Gastroesophageal sphincter (tissue), 4 donors: ENCODE measurements at regions not wholly inside any gene's neighbourhood (a gene's known extent, or its start where the extent isn't known, plus 50 kb on each side); places are given as distances from the start of the nearest gene placed in this dataset.
"Not testable (repeated sequence)": the region's sequence is repeated elsewhere in the genome, so short reads cannot be mapped to it uniquely, and the experiment has no call there.

Experiments used
- ATAC-seq: fragments of 150-250 bp; one replicate; pipeline ENCODE4 v1.9.1; 2016; ENCODE audit warnings: mild to moderate bottlenecking, moderate library complexity
- H3K27ac ChIP-seq, 4 donors: fragments of 200-600 bp; sonication (generic) in 3 of 4; 1 replicate in 3 of 4; 2 replicates in 1 of 4; pipeline ENCODE4 v1.5.1; 2016 to 2019
- H3K27me3 ChIP-seq: fragments of 200-600 bp; sonication (generic); one replicate; pipeline ENCODE4 v1.5.1; 2019
- H3K36me3 ChIP-seq, 2 donors: fragments of 200-600 bp; sonication (generic); one replicate each; pipeline ENCODE4 v1.5.1; 2019; ENCODE audit warnings: control low read depth in 1 of 2
- H3K4me1 ChIP-seq, 3 donors: fragments of 200-600 bp; sonication (generic); 1 replicate in 2 of 3; 2 replicates in 1 of 3; pipeline ENCODE4 v1.5.1; 2016 to 2019; ENCODE audit warnings: control low read depth in 2 of 3
- H3K4me3 ChIP-seq, 2 donors: fragments of 200-600 bp; sonication (generic); one replicate each; pipeline ENCODE4 v1.5.1; 2019; ENCODE audit warnings: mild to moderate bottlenecking in 1 of 2, moderate library complexity in 1 of 2
- H3K9me3 ChIP-seq, 3 donors: fragments of 200-600 bp; sonication (generic); one replicate each; pipeline ENCODE4 v1.5.1; 2017 to 2019; ENCODE audit warnings: control low read depth in 2 of 3
- EP300 ChIP-seq: sonication (generic); formaldehyde crosslinking; IDR thresholded peaks from one replicate; pipeline ENCODE4 v1.6.1; 2017; ENCODE audit warnings: antibody characterized with exemption, mild to moderate bottlenecking
- POLR2A ChIP-seq, 2 donors: fragments of 450-650 bp; IDR thresholded peaks; one replicate each; pipeline ENCODE4 v1.6.1; 2017; ENCODE audit warnings: antibody characterized with exemption in 2 of 2, mild to moderate bottlenecking in 2 of 2, moderate library complexity in 1 of 2
- POLR2AphosphoS5 ChIP-seq: sonication (generic); formaldehyde crosslinking; IDR thresholded peaks from one replicate; pipeline ENCODE4 v1.6.1; 2017; ENCODE audit warnings: antibody characterized with exemption
- WGBS, 2 donors: methylation state at CpG; one replicate each; pipeline ENCODE4 v1.1.5; 2018; ENCODE audit warnings: low coverage in 1 of 2; 5-methylcytosine and 5-hydroxymethylcytosine counted together
- TF ChIP-seq, protein P1 (sequence below), 4 experiments: fragments of 200-600 bp in 2 of 4; fragments of 450-650 bp in 2 of 4; sonication (generic) in 1 of 4; IDR thresholded peaks; one replicate each; pipeline ENCODE4 v1.5.1; 2017 to 2019; ENCODE audit warnings: antibody characterized with exemption in 4 of 4, mild to moderate bottlenecking in 2 of 4, moderate library complexity in 2 of 4

DNA sequence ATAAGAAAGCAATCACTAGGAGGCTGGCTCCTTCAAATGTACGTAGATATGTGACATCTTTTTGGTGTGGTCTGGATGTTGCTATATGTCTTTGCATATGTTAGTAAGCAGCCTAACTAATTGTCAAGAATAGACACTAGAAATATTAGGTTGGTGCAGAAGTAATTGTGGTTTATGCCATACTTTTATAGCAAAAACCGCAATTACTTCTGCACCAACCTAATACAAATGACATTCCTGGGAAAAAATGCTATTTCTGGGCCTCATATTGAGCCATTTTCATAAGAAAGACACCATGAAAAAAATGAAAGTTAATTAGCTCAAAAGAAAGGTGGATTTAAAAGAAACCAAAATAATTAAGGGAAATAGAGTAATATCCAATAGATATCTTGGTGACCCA lies 555.8 kb downstream of the ZNF385D start:
- TF ChIP-seq POLR2AphosphoS5 = no peak
- no peak for TF ChIP-seq POLR2A (IDR thresholded peaks at IDR 0.05)
- TF ChIP-seq, protein P1, sequence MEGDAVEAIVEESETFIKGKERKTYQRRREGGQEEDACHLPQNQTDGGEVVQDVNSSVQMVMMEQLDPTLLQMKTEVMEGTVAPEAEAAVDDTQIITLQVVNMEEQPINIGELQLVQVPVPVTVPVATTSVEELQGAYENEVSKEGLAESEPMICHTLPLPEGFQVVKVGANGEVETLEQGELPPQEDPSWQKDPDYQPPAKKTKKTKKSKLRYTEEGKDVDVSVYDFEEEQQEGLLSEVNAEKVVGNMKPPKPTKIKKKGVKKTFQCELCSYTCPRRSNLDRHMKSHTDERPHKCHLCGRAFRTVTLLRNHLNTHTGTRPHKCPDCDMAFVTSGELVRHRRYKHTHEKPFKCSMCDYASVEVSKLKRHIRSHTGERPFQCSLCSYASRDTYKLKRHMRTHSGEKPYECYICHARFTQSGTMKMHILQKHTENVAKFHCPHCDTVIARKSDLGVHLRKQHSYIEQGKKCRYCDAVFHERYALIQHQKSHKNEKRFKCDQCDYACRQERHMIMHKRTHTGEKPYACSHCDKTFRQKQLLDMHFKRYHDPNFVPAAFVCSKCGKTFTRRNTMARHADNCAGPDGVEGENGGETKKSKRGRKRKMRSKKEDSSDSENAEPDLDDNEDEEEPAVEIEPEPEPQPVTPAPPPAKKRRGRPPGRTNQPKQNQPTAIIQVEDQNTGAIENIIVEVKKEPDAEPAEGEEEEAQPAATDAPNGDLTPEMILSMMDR (IDR thresholded peaks at IDR 0.05) = no peak
- TF ChIP-seq EP300 = no peak
- Histone ChIP-seq H3K27ac (no peak overlapping the region), H3K27me3 (no peaks in the 10 kb centered on the region), H3K4me3 (no peak overlapping the region), H3K36me3 (no peaks in the 10 kb centered on the region), H3K4me1 (no peaks in the 10 kb centered on the region), H3K9me3 (no peaks in the 10 kb centered on the region)
- 91 to 94% methylated on average over 2 of the region's 2 CpGs for WGBS, 2 donors
- ATAC-seq = no peak

DNA sequence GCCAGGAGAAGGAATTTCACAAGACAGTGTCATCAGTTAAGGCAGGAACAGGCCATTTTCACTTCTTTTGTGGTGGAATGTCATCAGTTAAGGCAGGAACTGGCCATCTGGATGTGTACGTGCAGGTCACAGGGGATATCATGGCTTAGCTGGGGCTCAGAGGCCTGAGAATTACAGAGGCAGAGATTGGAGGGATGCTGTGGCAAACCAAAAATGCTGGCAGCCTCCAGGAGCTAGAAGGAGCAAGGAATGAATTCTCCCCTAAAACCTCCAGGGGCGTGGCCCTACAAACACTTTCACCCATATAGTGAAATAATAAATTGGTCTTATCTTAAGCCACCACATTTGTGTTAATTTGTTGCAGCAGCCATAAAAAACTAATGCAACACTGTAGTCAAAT lies 557.0 kb downstream of the ZNF385D start:
- ATAC-seq, H3K27me3 ChIP-seq, H3K36me3 ChIP-seq, H3K4me1 ChIP-seq, H3K9me3 ChIP-seq, H3K27ac ChIP-seq, H3K4me3 ChIP-seq: not testable (repeated sequence)
- 75 to 80% methylated on average over 1 to 2 of the region's 2 CpGs for WGBS, 2 donors

DNA sequence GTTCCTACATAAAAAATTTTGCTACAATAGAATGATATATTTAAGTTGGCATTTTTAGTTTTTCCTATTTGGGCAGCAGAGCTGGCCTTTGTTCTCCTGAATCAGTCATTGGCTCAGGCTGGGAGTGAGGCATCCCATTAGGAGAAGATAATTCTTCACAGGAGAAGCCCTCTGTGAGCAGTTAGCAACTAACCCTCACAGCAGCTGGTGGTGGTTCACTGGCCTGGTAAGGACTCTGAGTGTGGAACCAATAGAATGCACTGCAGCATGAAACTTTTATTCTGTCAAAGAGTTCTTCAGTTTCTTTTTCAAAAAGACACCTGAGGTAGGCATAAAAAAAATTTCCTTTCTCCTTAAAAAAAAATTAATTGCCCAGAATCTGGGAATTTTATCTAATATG lies 562.6 kb downstream of the ZNF385D start:
- TF ChIP-seq, protein P1 (IDR thresholded peaks at IDR 0.05) = no peak
- TF ChIP-seq POLR2AphosphoS5 (no peak), POLR2A (IDR thresholded peaks at IDR 0.05) (no peak), EP300 (no peak)
- H3K36me3 ChIP-seq = no peaks in the 10 kb centered on the region
- H3K27ac ChIP-seq = no peak overlapping the region
- no peaks in the 10 kb centered on the region for H3K4me1 ChIP-seq
- H3K27me3 ChIP-seq = no peaks in the 10 kb centered on the region
- no peak for ATAC-seq
- H3K9me3 ChIP-seq = no peaks in the 10 kb centered on the region
- H3K4me3 ChIP-seq = no peak overlapping the region

DNA sequence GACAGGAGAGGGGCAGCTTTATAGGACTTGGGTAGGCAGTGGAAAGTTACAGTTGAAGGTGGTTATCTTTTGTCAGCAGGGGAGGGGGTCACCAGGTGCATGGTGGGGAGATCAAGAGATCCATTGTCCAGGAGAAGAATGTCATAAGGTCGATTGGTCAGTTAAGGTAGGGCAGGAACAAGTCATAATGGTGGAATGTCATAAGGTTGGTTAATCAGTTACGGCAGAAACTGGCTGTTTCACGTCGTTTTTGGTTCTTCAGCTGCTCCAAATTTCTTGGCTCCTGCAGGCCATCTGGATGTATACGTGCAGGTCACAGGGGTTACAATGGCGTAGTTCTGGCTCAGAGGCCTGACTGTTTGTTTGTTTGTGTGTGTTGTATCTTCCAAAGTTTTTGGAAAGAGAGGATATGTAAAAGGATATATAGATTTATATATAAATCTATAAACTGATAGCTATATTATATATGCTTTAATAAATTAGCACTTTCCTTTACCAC lies 565.1 kb downstream of the ZNF385D start:
- TF ChIP-seq, protein P1 (IDR thresholded peaks at IDR 0.05) = no peak
- no peak for TF ChIP-seq POLR2AphosphoS5
- TF ChIP-seq POLR2A (IDR thresholded peaks at IDR 0.05) = no peak
- no peak for TF ChIP-seq EP300
- Histone ChIP-seq H3K4me1 (no peaks in the 10 kb centered on the region), H3K27ac (no peak overlapping the region), H3K4me3 (no peak overlapping the region), H3K27me3 (no peaks in the 10 kb centered on the region), H3K36me3 (no peaks in the 10 kb centered on the region), H3K9me3 (no peaks in the 10 kb centered on the region)
- ATAC-seq = no peak
- WGBS, 2 donors = 56 to 92% methylated on average over 1 to 6 of the region's 6 CpGs

DNA sequence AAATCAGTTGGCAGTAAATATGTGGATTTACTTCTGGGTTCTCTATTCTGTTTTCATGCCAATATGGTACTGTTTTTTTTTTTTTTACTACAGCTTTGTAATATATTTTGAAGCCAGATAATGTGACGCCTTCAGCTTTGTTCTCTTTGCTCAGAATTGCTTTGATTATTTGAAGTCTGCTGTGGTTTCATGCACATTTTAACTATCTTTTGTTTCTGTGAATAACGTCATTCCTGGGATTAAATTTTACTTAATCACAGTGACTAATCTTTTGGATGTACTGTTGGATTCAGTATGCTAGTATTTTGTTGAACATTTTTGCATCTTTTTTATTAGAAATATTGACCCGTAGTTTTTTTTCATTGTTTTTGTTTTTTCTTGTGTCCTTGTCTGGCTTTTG lies 576.5 kb downstream of the ZNF385D start:
- H3K4me1 ChIP-seq = no peaks in the 10 kb centered on the region
- no peak overlapping the region for H3K4me3 ChIP-seq
- H3K27me3 ChIP-seq = no peaks in the 10 kb centered on the region
- no peak overlapping the region for H3K27ac ChIP-seq
- H3K36me3 ChIP-seq = no peaks in the 10 kb centered on the region
- 38 to 44% methylated on average over 3 of the region's 3 CpGs for WGBS, 2 donors
- H3K9me3 ChIP-seq = peaks cover 0 to 35% (median 0%) of the 10 kb centered on the region in 3 donors
- TF ChIP-seq POLR2A (IDR thresholded peaks at IDR 0.05) = no peak
- TF ChIP-seq EP300 = no peak
- TF ChIP-seq, protein P1 (IDR thresholded peaks at IDR 0.05) = no peak
- no peak for TF ChIP-seq POLR2AphosphoS5
- no peak for ATAC-seq
